ENCODE measurements at regions not wholly inside any gene's neighbourhood (a gene's known extent, or its start where the extent isn't known, plus 50 kb on each side); places are given as distances from the start of the nearest gene placed in this dataset.
A peak's percentile ranks its signal among the peaks of the same experiment; 100 is the strongest.

DNA sequence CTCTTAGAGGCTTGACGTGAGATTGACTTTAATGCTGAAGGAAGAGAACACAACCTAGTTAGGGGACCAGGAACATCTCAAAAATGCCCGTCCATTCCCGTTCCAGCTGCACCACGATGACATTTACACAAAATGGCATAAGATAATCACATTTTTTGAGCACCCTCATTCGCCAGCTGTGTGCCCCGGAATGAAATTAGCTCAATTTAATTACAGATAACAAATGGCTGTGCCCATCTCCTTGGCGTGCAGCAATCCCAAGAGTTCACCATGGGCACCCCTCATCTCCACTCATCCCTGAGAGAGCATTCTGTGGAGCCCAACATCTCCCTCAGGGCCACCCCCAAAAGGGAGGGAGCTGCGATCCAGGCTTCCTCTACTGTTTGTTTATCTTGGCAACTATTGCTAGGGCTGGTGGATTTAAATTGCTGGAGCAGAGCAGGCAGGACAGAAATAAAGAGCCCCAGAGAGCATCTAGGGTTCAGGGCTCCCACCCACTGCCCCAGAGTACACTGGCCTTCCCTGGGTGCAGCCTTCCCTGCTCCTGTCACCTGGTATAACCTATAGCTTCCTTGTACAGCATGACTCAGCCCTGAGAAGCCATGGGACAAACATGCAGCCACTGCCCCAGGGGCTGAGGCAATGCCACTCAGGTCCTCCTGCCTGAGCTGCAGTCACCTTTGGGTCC lies 263.5 kb downstream of the ZEB1 start:
- H3K36me3 Mint-ChIP-seq (ENCODE audit: low read depth): no peaks in the 10 kb centered on the region
- no peak for DNase-seq

DNA sequence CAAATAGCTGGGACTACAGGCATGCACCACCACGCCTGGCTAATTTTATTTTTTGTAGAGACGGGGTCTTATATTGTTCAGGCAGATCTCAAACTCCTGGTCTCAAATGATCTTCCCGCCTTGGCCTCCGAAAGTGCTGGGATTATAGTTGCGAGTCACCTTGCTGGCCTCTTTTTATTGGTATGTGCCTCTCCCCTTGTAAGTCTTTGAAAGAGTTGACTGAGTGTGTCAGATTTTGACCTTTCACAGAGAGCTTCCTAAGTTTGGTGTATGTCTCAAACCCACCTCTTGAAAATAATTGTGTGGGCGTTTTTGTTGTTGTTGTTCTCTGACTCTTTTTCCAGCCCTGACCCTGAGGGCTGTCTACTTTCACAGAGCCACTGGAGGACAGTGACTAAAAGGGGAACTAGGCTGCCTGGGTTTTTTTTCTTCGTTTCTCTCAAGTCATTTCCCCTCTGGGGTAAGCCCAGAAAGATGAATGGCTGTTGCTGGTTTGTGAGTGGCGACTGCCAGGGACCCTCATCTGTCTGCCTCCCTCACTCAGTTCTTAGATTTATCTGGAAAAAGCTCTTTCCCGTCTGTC lies 262.8 kb downstream of the ZEB1 start:
- peak; percentile 55 for DNase-seq
- peaks cover 11% of the 10 kb centered on the region for H3K9me3 Mint-ChIP-seq
- no peaks in the 10 kb centered on the region for H3K36me3 Mint-ChIP-seq (ENCODE audit: low read depth)
- intact Hi-C loops (cut with micrococcal nuclease): no loop called here
- no peak overlapping the region for H3K4me3 Mint-ChIP-seq
- no peak overlapping the region for H3K27ac Mint-ChIP-seq
- H3K4me1 Mint-ChIP-seq: peaks cover 7% of the 10 kb centered on the region
- H3K27me3 Mint-ChIP-seq: no peaks in the 10 kb centered on the region

More for the DNA sequence above, 263.5 kb downstream of the ZEB1 start:
- Mint-ChIP-seq H3K4me1 (peaks cover 12% of the 10 kb centered on the region), H3K9me3 (peaks cover 7% of the 10 kb centered on the region), H3K27ac (no peak overlapping the region), H3K4me3 (no peak overlapping the region), H3K27me3 (no peaks in the 10 kb centered on the region)
- intact Hi-C loops (cut with micrococcal nuclease): no loop called here

DNA sequence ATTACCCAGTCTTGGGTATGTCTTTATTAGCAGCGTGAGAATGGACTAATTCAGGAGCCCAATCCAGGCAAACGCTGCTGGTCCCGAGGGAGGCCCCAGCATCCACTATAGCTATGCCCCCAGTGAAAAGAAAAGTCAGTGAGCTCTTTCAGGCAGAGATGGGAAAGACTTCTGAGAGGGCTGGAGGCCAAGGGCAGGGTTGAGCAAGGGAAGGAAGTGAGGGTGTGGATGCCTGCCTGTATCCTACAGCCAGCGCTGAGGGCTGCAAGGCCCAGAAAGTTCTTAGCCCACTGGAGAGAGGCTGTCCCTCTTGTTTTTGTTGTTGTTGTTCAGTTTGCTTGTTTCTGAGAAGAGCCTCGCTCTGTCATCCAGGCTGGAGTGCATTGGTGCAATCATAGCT lies 261.6 kb downstream of the ZEB1 start:
- peaks cover 11% of the 10 kb centered on the region for H3K9me3 Mint-ChIP-seq
- intact Hi-C loops (cut with micrococcal nuclease): no loop called here

More for the DNA sequence above, 261.6 kb downstream of the ZEB1 start:
- Mint-ChIP-seq H3K27ac (no peak overlapping the region), H3K36me3 (ENCODE audit: low read depth) (no peaks in the 10 kb centered on the region), H3K27me3 (peaks cover under 1% of the 10 kb centered on the region), H3K4me1 (peaks cover 6% of the 10 kb centered on the region), H3K4me3 (no peak overlapping the region)
- no peak for DNase-seq
